PFSK-1 (cell line): ENCODE measurements at regions not wholly inside any gene's neighbourhood (a gene's known extent, or its start where the extent isn't known, plus 50 kb on each side); places are given as distances from the start of the nearest gene placed in this dataset.

Source experiments
- FOXP2 ChIP-seq: optimal IDR thresholded peaks from 2 replicates; pipeline ENCODE3; 2011; ENCODE audit warnings: borderline replicate concordance, control low read depth, inconsistent platforms; ENCODE audit not compliant: insufficient read depth; ENCODE audit errors: extremely low read length, extremely low read depth
- POLR2AphosphoS5 ChIP-seq: IDR thresholded peaks from 2 replicates; pipeline ENCODE4 v1.6.1; 2012; ENCODE audit warnings: low read depth, mild to moderate bottlenecking, control low read depth, low read length, moderate library complexity
- REST ChIP-seq, 2 experiments: IDR thresholded peaks; 2 replicates each; pipeline versions ENCODE4 v1.6.1 to v1.8.0; 2011 to 2012; ENCODE audit warnings: low read depth in 2 of 2, low read length in 2 of 2, control low read depth in 1 of 2, inconsistent platforms in 1 of 2, mild to moderate bottlenecking in 1 of 2, moderate library complexity in 1 of 2; ENCODE audit not compliant: insufficient read depth in 1 of 2
- SIN3A ChIP-seq: IDR thresholded peaks from 2 replicates; pipeline ENCODE4 v1.6.1; 2012; ENCODE audit warnings: mild to moderate bottlenecking, low read length, moderate library complexity, borderline replicate concordance; ENCODE audit not compliant: insufficient read depth
- TAF1 ChIP-seq: IDR thresholded peaks from 2 replicates; pipeline ENCODE4 v1.6.1; 2012; ENCODE audit warnings: low read length, control low read depth, borderline replicate concordance; ENCODE audit not compliant: insufficient read depth

- no peak for TF ChIP-seq SIN3A
- TF ChIP-seq REST (IDR thresholded peaks at IDR 0.05; ENCODE audit: insufficient read depth in 1 of 2, low read depth in 2 of 2, low read length in 2 of 2): no peak
- no peak for TF ChIP-seq POLR2AphosphoS5
- TF ChIP-seq TAF1: peak; percentile 32; the same call in 1 of the 2 replicates
- no peak for TF ChIP-seq FOXP2
Measured at GRCh38 chr20:48025051-48025515, 239.8 kb upstream of the SULF2 start.
